GM12874 (cell line): ENCODE measurements at regions not wholly inside any gene's neighbourhood (a gene's known extent, or its start where the extent isn't known, plus 50 kb on each side); places are given as distances from the start of the nearest gene placed in this dataset.

ENCODE experiments used
- CTCF ChIP-seq: IDR thresholded peaks from 2 replicates; pipeline ENCODE4 v1.5.1; 2011; ENCODE audit warnings: low read depth, mild to moderate bottlenecking, control low read depth, low read length, moderate library complexity; ENCODE audit not compliant: insufficient read depth

- no peak for TF ChIP-seq CTCF
Observed at GRCh38 chr6:131400054-131400778, 172.8 kb upstream of the ARG1 start.

GRCh38 chr6:131400779-131401496 is 172.1 kb upstream of the ARG1 start:
- no peak for TF ChIP-seq CTCF

DNA sequence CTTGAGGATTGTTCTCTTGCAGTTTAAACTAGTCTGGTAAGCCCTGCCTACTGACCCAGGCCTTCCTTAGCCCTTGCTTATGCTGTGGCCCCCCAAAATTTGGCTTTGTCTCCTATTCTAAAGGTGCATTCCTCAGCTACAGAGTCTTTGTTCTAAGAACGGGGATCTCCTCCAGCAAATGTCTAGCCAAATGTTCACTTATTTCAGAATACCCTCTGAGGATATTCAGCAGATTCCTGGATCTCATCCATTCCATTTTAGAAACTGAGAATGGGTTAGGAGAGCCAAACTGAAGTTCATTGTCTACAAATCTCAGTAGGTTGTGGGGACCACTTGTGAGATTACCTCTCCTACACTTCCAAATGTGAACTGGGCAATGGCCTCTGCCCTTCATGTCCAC is 164.2 kb upstream of the ARG1 start:
- TF ChIP-seq CTCF: no peak

DNA sequence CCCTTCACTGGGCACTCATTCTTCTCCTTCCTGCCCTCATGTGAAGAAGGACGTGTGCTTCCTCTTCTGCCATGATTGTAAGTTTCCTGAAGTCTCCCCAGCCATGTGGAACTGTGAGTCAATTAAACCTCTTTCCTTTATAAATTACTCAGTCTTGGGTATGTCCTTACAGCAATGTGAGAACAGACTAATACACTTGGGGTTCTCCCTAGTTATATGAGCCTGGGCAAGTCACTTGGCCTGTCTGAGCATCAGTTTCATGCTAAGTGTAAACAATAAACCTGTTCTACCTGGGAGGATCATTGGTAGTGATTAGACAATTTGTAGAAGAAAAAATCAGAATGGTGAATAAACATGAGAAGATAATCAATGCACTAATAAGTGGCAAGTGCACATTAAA is 162.2 kb upstream of the ARG1 start:
- TF ChIP-seq CTCF: no peak

DNA sequence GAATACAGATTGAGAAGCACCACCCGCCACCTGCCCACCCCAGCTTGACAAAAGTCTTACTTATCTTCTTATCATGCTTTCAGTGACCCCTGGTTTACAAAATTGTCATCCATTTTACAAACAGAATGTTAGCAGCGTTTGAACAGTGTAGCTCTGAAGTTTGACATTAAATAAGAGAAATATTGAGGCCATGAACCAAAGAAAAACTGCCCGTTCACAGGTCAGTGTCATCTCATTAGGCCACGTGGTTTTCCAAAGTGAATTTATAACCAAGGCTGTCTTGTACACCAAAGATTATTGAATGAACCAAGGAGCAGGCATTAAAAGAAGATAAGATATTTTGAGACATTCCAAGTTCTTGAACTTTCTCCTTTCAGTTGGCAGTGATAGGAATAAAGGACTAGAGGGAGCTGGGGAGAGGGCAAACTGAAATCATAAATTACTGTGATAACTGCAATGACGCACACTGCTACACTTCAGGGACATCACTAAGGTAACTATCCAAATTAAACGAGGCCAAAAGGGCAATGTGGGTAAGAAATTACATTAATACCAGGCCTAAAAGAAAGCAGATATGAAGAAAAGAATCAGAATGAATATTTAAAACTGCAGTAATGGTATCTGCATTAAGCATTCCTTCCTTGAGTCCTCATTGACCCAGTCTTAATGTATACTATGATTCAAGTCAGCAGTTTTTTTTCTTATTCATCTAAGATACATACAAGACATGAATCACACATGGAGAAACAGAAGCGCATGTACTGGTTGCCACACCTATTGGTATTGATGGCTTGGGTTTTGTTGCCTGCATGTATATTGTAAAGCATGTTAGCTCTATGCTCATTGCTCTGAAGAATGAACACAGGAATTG is 159.8 kb upstream of the ARG1 start:
- no peak for TF ChIP-seq CTCF

DNA sequence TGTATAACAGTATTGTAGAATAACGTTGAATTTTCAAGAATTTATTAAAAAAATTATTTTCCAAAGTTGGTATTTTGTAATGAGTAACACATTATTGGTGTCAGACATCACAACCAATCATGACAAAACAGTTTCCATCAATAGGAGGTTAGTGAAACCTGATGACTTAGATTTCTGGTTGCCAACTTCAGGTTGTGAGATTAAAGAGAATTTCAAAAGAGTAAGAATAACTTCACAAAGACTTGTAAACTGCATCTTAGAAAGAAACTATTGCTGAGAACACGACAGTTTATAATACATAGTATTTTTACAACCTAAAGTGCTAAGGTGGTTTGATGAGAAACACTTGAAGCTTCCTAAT is 159.2 kb upstream of the ARG1 start:
- TF ChIP-seq CTCF: no peak

DNA sequence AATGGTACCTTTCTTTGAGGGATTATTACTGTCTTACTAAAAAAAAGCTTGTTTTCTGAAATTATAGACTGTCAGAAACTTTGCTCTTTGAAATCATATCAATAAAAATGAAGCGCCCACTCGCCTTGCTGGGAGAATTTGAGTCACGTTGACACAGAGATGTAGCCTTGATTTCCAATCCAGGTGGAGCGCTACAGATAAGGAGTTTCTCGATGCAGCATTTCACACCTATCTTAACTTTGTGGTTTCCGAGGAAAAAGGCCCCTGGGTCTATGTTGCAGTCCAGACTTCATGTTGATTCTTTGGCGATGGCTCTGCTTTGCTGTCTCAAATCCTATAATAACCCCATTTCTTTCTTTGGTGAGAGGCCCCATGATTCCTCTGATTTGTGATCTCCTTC is 158.1 kb upstream of the ARG1 start:
- no peak for TF ChIP-seq CTCF
